Type B pancreatic cell (in vitro differentiated cells): ENCODE measurements at regions not wholly inside any gene's neighbourhood (a gene's known extent, or its start where the extent isn't known, plus 50 kb on each side); places are given as distances from the start of the nearest gene placed in this dataset.

ENCODE experiments used
- DNase-seq: peaks from one replicate; pipeline ENCODE4 v3.0.0; 2021; ENCODE audit warnings: mixed read lengths; ENCODE audit not compliant: unreplicated experiment; ENCODE audit errors: extremely low spot score
- H3K27ac Mint-ChIP-seq: 2 replicates; pipeline ENCODE4 v1.8.0; 2021; ENCODE audit warnings: mild to moderate bottlenecking, mixed read lengths
- H3K27me3 Mint-ChIP-seq: 2 replicates; pipeline ENCODE4 v1.8.0; 2021; ENCODE audit warnings: mixed read lengths
- H3K36me3 Mint-ChIP-seq: 2 replicates; pipeline ENCODE4 v1.8.0; 2021; ENCODE audit warnings: mixed read lengths
- H3K4me1 Mint-ChIP-seq: one replicate; pipeline ENCODE4 v1.8.0; 2021; ENCODE audit warnings: mixed read lengths; ENCODE audit not compliant: unreplicated experiment
- H3K4me3 Mint-ChIP-seq: 2 replicates; pipeline ENCODE4 v1.8.0; 2021; ENCODE audit warnings: mild to moderate bottlenecking, mixed read lengths
- H3K9me3 Mint-ChIP-seq: 2 replicates; pipeline ENCODE4 v1.8.0; 2021; ENCODE audit warnings: mixed read lengths
- CTCF ChIP-seq: fragments of 200-600 bp; sonication (generic); conservative IDR thresholded peaks from 2 replicates; pipeline ENCODE4 v1.5.0; 2021; ENCODE audit warnings: antibody characterized with exemption, mild to moderate bottlenecking

DNA sequence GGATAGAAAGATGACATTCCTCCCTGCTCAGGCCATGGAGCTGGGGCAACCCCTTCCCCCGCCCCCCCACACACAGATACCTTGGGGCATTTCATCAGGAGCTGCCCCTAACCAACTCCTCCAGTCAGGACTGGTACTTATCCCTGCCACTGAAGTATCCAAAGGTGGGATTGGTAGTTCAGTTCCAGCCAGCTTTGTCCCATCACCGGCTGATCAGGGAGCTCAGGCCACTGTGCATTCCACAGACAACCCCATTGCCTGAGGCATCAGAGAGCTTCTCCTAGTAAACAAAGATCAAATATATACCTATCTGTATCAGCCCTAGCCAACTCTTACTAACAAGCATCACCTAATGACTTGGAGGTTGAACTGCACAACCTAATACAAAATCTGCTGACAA is 218.2 kb upstream of the FMR1 start:
- Mint-ChIP-seq H3K9me3 (no peaks in the 10 kb centered on the region), H3K27ac (no peak overlapping the region), H3K27me3 (no peaks in the 10 kb centered on the region), H3K36me3 (no peaks in the 10 kb centered on the region), H3K4me3 (no peak overlapping the region), H3K4me1 (no peaks in the 10 kb centered on the region)
- no peak for DNase-seq
- TF ChIP-seq CTCF: no peak

- Mint-ChIP-seq H3K36me3 (no peaks in the 10 kb centered on the region), H3K9me3 (peaks cover 5% of the 10 kb centered on the region), H3K27ac (no peak overlapping the region), H3K4me3 (no peak overlapping the region), H3K4me1 (no peaks in the 10 kb centered on the region), H3K27me3 (no peaks in the 10 kb centered on the region)
- no peak for TF ChIP-seq CTCF
- no peak for DNase-seq
Measured at GRCh38 chrX:147699061-147699460, 212.7 kb upstream of the FMR1 start.

DNA sequence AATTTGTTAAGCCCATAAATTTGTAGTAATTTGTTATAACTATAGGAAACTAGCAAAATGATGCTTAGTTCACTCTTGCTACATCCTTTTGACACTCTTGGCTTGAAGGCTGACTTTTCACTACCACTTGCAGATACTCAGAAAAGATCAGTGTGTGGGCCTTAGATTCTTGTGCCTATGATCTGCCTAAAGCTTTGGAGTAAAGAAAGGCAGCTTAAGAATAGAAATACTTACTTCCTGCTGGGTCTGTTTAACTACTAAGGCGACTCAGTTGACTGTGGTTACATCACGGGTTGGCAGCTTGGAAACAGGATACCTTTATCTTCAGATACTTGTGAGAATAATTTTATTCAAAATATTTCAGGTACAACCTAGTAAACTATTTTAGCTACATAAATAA is 201.4 kb upstream of the FMR1 start:
- Mint-ChIP-seq H3K4me1 (no peaks in the 10 kb centered on the region), H3K27me3 (no peaks in the 10 kb centered on the region), H3K9me3 (no peaks in the 10 kb centered on the region), H3K4me3 (no peak overlapping the region), H3K36me3 (no peaks in the 10 kb centered on the region), H3K27ac (no peak overlapping the region)
- DNase-seq: no peak
- TF ChIP-seq CTCF: no peak

DNA sequence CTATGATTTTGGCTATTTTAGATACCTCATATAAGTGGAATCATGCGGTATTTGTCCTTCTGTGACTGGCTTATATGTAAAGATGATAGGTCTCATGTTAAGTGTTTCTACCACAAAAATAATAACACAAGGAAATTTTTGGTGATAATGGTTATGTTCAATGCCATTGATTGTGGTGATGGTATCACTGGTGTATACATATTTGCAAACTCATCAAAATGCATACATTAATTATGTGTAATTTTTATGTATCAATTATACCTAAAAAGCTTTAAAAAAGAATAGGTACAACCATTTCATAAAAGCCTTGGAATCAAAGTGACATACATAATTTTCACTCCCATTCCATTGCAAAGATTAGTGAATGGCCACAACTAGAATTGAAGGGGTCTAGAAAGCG is 178.3 kb upstream of the FMR1 start:
- TF ChIP-seq CTCF: no peak
- Mint-ChIP-seq H3K27ac (no peak overlapping the region), H3K9me3 (no peaks in the 10 kb centered on the region), H3K4me1 (no peaks in the 10 kb centered on the region), H3K27me3 (no peaks in the 10 kb centered on the region), H3K36me3 (no peaks in the 10 kb centered on the region), H3K4me3 (no peak overlapping the region)
- DNase-seq: no peak

DNA sequence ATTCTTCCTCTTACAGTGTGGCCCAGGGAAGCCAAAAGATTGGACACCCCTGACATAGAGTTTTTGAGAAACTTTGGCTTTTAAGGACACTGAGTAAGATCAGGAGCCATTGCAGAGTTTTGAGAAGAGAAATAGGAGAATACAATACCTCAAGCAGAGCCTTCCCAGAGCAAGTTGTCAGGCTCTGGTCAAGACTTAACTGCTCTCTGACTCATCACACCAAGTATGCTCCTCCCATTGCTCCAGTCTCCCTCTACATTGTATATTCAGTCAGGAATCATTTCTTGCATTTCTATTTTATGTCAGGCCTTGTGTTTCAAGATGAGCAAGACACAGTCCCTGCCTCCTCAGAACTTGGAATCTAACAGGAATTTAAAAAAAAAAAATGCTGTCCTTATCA is 176.4 kb upstream of the FMR1 start:
- no peaks in the 10 kb centered on the region for H3K4me1 Mint-ChIP-seq
- no peak overlapping the region for H3K27ac Mint-ChIP-seq
- H3K27me3 Mint-ChIP-seq: no peaks in the 10 kb centered on the region
- no peak for TF ChIP-seq CTCF
- no peak overlapping the region for H3K4me3 Mint-ChIP-seq
- no peaks in the 10 kb centered on the region for H3K36me3 Mint-ChIP-seq
- no peaks in the 10 kb centered on the region for H3K9me3 Mint-ChIP-seq
- DNase-seq: no peak

- no peak overlapping the region for H3K4me3 Mint-ChIP-seq
- no peaks in the 10 kb centered on the region for H3K9me3 Mint-ChIP-seq
- no peak for DNase-seq
- no peak for TF ChIP-seq CTCF
- H3K4me1 Mint-ChIP-seq: no peaks in the 10 kb centered on the region
- no peak overlapping the region for H3K27ac Mint-ChIP-seq
- H3K36me3 Mint-ChIP-seq: no peaks in the 10 kb centered on the region
- no peaks in the 10 kb centered on the region for H3K27me3 Mint-ChIP-seq
Measured at GRCh38 chrX:147736045-147736444, 175.7 kb upstream of the FMR1 start.
